ENCODE measurements at regions not wholly inside any gene's neighbourhood (a gene's known extent, or its start where the extent isn't known, plus 50 kb on each side); places are given as distances from the start of the nearest gene placed in this dataset.

- intact Hi-C loops (cut with DNase I, micrococcal nuclease) = no loop called here
- no peak overlapping the region for H3K4me3 ChIP-seq
- DNase-seq = no peak
- ATAC-seq = no peak
- no peaks in the 10 kb centered on the region for H3K9me3 ChIP-seq
- no peaks in the 10 kb centered on the region for H3K4me1 ChIP-seq (ENCODE audit: low read depth)
- H3K36me3 ChIP-seq (ENCODE audit: low read depth) = no peaks in the 10 kb centered on the region
- TF ChIP-seq, protein P1, sequence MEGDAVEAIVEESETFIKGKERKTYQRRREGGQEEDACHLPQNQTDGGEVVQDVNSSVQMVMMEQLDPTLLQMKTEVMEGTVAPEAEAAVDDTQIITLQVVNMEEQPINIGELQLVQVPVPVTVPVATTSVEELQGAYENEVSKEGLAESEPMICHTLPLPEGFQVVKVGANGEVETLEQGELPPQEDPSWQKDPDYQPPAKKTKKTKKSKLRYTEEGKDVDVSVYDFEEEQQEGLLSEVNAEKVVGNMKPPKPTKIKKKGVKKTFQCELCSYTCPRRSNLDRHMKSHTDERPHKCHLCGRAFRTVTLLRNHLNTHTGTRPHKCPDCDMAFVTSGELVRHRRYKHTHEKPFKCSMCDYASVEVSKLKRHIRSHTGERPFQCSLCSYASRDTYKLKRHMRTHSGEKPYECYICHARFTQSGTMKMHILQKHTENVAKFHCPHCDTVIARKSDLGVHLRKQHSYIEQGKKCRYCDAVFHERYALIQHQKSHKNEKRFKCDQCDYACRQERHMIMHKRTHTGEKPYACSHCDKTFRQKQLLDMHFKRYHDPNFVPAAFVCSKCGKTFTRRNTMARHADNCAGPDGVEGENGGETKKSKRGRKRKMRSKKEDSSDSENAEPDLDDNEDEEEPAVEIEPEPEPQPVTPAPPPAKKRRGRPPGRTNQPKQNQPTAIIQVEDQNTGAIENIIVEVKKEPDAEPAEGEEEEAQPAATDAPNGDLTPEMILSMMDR (IDR thresholded peaks at IDR 0.05) = no peak
These were observed 266.3 kb downstream of the FBXW7 start for GRCh38 chr4:152269448-152270191.

- intact Hi-C loops (cut with DNase I, micrococcal nuclease) = no loop called here
- TF ChIP-seq, protein P1 (IDR thresholded peaks at IDR 0.05) = no peak
- no peaks in the 10 kb centered on the region for H3K4me1 ChIP-seq (ENCODE audit: low read depth)
- no peaks in the 10 kb centered on the region for H3K9me3 ChIP-seq
- ATAC-seq (no peak), DNase-seq (no peak)
- no peak overlapping the region for H3K4me3 ChIP-seq
- no peaks in the 10 kb centered on the region for H3K36me3 ChIP-seq (ENCODE audit: low read depth)
These were observed 268.1 kb downstream of the FBXW7 start for GRCh38 chr4:152267811-152268210.

DNA sequence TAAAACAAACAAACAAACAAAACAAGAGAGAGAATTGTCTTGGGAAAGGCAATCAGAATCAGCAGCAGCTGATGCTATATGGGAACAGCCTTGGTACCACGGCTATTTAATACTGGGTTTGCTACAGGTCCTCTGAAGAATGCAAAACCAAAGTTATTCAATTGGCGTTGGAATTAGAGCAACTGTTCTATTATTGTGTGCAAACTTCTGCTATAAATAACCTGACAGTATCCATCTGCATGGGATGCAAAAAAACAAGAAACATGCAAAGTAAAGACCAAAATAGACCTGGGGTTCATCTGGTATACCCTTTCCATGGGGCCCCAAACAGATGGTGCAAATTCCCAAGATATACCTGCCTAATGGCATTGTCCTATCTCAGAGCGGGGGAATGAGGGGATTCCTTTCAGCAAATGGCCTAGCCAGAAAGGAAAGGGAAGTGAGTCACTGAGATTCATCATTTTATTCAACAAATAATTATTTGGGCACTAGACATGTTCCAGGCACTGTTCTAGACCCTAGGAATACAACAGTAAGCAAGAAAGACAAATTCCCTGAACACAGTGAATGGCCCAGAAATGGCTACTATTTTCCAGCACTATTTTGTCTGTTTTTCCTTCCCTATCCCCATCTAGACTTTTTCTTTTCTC, 268.9 kb downstream of the FBXW7 start:
- H3K4me1 ChIP-seq (ENCODE audit: low read depth) = no peaks in the 10 kb centered on the region
- DNase-seq (no peak), ATAC-seq (no peak)
- intact Hi-C loops (cut with DNase I, micrococcal nuclease) = no loop called here
- TF ChIP-seq, protein P1 (IDR thresholded peaks at IDR 0.05) = no peak
- no peaks in the 10 kb centered on the region for H3K36me3 ChIP-seq (ENCODE audit: low read depth)
- H3K9me3 ChIP-seq = no peaks in the 10 kb centered on the region
- no peak overlapping the region for H3K4me3 ChIP-seq

DNA sequence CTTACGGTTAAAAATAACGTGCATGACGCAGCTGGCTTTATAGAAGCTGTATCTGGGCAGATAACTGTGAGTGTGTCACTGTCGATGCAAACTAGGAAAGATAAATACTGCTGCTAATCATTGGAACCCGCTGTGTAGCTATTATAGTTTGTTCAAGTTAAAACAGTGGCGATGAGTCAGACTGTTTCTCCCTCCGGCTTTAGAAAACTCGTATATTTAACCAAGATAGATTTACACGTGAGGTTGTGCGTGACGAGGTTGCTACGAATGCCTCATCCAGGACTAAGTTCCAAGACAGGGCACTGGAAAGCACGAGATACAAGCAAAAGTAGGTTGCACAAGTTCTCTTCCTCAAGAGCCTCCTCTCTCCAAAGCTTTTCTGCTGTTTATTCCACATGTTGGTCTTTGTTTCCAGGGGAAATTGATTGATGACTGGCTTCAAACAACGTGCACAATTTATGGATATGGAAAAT, 270.7 kb downstream of the FBXW7 start:
- Histone ChIP-seq H3K36me3 (ENCODE audit: low read depth) (no peaks in the 10 kb centered on the region), H3K9me3 (no peaks in the 10 kb centered on the region), H3K4me3 (no peak overlapping the region), H3K4me1 (ENCODE audit: low read depth) (no peaks in the 10 kb centered on the region)
- DNase-seq (no peak), ATAC-seq (no peak)
- TF ChIP-seq, protein P1 (IDR thresholded peaks at IDR 0.05) = no peak
- intact Hi-C loops (cut with DNase I, micrococcal nuclease) = no loop called here

GRCh38 chr4:152264106-152264505, 271.8 kb downstream of the FBXW7 start:
- DNase-seq (no peak), ATAC-seq (no peak)
- TF ChIP-seq, protein P1 (IDR thresholded peaks at IDR 0.05) = no peak
- Histone ChIP-seq H3K9me3 (no peaks in the 10 kb centered on the region), H3K4me3 (no peak overlapping the region), H3K4me1 (ENCODE audit: low read depth) (no peaks in the 10 kb centered on the region), H3K36me3 (ENCODE audit: low read depth) (no peaks in the 10 kb centered on the region)
- intact Hi-C loops (cut with DNase I, micrococcal nuclease) = no loop called here
